A673 (cell line): ENCODE measurements at regions not wholly inside any gene's neighbourhood (a gene's known extent, or its start where the extent isn't known, plus 50 kb on each side); places are given as distances from the start of the nearest gene placed in this dataset.
"Not testable (repeated sequence)": the region's sequence is repeated elsewhere in the genome, so short reads cannot be mapped to it uniquely, and the experiment has no call there.

Experiments
- BruUV-seq: library from RNA; stranded (reverse); fragments of 400-500 nt; replicated peaks from 2 replicates; lab custom pipeline; 2021; lab: Mats Ljungman, UMichigan
- CTCF ChIA-PET: fragments of 300-600 bp; sonication (Branson Sonifier 250); formaldehyde crosslinking; loops from one replicate; lab custom pipeline; 2022; ENCODE audit warnings: antibody characterized with exemption; lab: Charles Lee
- POLR2A ChIA-PET: fragments of 300-600 bp; sonication (Branson Sonifier 250); formaldehyde crosslinking; loops from one replicate; lab custom pipeline; 2022; ENCODE audit warnings: antibody characterized with exemption; ENCODE audit not compliant: low non-redundant PET; lab: Charles Lee
- DNase-seq: peaks from one replicate; pipeline ENCODE4 v3.0.0-alpha.2; 2015; ENCODE audit warnings: low spot score
- H3K27ac ChIP-seq: fragments of 200-600 bp; sonication (generic); 2 replicates; pipeline ENCODE4 v1.5.1; 2016; ENCODE audit warnings: mixed run types, low read depth, mild to moderate bottlenecking, mixed read lengths, antibody characterized with exemption, low read length; ENCODE audit not compliant: poor library complexity, severe bottlenecking
- H3K27me3 ChIP-seq: fragments of 200-600 bp; sonication (generic); replicated peaks from 2 replicates; pipeline ENCODE4 v1.6.1; 2017; ENCODE audit warnings: mixed run types, low read depth, mild to moderate bottlenecking, mixed read lengths, antibody characterized with exemption, low read length; ENCODE audit not compliant: insufficient read depth, poor library complexity
- H3K36me3 ChIP-seq: fragments of 200-600 bp; sonication (generic); 2 replicates; pipeline ENCODE4 v1.6.1; 2016; ENCODE audit warnings: mixed run types, mild to moderate bottlenecking, mixed read lengths, antibody characterized with exemption, low read length; ENCODE audit not compliant: insufficient read depth, poor library complexity, severe bottlenecking
- H3K4me1 ChIP-seq: fragments of 200-600 bp; sonication (generic); 2 replicates; pipeline ENCODE4 v1.6.1; 2017; ENCODE audit warnings: mixed run types, mild to moderate bottlenecking, mixed read lengths, antibody characterized with exemption, low read length; ENCODE audit not compliant: insufficient read depth, poor library complexity, severe bottlenecking
- H3K4me3 ChIP-seq: fragments of 200-600 bp; sonication (generic); 2 replicates; pipeline ENCODE4 v1.5.1; 2016; ENCODE audit warnings: low read depth, mixed run types, mild to moderate bottlenecking, mixed read lengths, low read length; ENCODE audit not compliant: poor library complexity, severe bottlenecking
- H3K9me3 ChIP-seq: fragments of 200-600 bp; sonication (generic); 2 replicates; pipeline ENCODE4 v1.6.1; 2016; ENCODE audit warnings: mixed run types, low read depth, mild to moderate bottlenecking, mixed read lengths, antibody characterized with exemption, low read length; ENCODE audit not compliant: poor library complexity, severe bottlenecking
- EZH2 ChIP-seq: fragments of 200-600 bp; sonication (generic); IDR thresholded peaks from 2 replicates; pipeline ENCODE4 v1.6.1; 2017; ENCODE audit warnings: borderline replicate concordance, low read depth, mild to moderate bottlenecking, mixed read lengths, antibody characterized with exemption, low read length; ENCODE audit not compliant: poor library complexity, severe bottlenecking
- intact Hi-C: fragments of 100-400 bp; cut with micrococcal nuclease; formaldehyde crosslinking; loops from one replicate; pipeline ENCODE4 v1.10.0; 2022; ENCODE audit not compliant: unreplicated experiment
- TF ChIP-seq, protein P1 (sequence below): fragments of 300-800, 200-600 bp; sonication (generic); conservative IDR thresholded peaks from 2 replicates; pipeline ENCODE4 v1.5.1; 2017; ENCODE audit warnings: low read depth, mild to moderate bottlenecking, antibody characterized with exemption, low read length, moderate library complexity, mixed read lengths

DNA sequence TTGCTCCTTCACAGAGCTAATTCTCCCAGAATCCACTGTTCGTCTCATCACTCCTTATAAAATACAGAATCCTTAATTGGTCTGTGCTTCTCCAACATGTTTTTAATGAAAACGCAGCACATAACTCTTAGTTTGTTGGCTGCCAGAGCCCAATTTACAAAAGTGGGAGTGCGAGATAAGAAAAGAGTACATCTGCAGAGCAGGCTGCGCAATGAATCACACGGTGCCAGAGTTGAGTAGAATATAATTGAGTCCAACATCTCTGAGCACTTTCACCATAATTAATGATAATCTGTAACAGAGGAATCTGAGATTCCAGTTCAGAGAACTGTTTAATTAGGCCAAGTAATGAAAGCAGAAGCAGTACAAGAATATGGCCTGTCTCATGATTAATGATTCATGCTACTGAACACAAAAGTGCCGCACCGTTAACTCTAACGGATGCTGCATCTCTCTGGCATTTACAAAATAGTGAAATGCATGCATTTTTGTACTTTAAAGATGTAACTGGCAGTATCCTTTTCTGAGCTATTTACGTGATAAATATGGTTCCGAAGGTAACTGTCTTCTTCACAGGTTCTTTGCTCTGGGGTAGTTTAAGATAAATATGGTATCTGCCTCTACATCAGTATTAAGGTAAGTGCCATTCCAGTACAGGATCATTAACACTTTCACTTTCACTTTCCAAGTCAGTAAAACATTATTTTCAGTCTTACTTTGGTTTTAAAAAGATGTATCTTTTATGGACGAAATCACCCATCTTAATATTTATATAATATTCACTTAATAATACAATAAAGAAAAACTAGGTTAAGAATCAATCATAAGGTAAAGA, 785.6 kb downstream of the NR4A2 start:
- no peak for DNase-seq
- CTCF ChIA-PET: no interaction called here
- Histone ChIP-seq H3K27ac (no peak overlapping the region), H3K36me3 (no peaks in the 10 kb centered on the region), H3K9me3 (no peaks in the 10 kb centered on the region), H3K27me3 (no peaks in the 10 kb centered on the region), H3K4me3 (no peak overlapping the region), H3K4me1 (no peaks in the 10 kb centered on the region)
- POLR2A ChIA-PET: no interaction called here
- TF ChIP-seq, protein P1, sequence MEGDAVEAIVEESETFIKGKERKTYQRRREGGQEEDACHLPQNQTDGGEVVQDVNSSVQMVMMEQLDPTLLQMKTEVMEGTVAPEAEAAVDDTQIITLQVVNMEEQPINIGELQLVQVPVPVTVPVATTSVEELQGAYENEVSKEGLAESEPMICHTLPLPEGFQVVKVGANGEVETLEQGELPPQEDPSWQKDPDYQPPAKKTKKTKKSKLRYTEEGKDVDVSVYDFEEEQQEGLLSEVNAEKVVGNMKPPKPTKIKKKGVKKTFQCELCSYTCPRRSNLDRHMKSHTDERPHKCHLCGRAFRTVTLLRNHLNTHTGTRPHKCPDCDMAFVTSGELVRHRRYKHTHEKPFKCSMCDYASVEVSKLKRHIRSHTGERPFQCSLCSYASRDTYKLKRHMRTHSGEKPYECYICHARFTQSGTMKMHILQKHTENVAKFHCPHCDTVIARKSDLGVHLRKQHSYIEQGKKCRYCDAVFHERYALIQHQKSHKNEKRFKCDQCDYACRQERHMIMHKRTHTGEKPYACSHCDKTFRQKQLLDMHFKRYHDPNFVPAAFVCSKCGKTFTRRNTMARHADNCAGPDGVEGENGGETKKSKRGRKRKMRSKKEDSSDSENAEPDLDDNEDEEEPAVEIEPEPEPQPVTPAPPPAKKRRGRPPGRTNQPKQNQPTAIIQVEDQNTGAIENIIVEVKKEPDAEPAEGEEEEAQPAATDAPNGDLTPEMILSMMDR: no peak
- TF ChIP-seq EZH2: no peak
- no TSS peak for BruUV-seq
- intact Hi-C loops: no loop called here

DNA sequence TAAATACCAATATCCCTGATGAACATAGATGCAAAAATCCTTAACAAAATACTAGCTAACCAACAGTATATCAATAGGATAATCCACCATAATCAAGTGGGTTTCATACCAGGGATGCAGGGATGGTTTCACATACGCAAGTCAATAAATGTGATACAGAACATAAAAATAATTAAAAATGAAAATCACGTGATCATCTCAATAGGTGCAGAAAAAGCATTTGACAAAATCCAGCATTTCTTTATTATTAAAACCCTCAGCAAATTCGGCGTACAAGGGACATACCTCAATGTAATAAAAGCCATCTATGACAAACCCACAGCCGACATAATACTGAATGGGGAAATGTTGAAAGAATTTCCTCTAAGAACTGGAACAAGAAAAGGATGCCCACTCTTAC, 793.5 kb downstream of the NR4A2 start:
- not testable (repeated sequence) for DNase-seq

DNA sequence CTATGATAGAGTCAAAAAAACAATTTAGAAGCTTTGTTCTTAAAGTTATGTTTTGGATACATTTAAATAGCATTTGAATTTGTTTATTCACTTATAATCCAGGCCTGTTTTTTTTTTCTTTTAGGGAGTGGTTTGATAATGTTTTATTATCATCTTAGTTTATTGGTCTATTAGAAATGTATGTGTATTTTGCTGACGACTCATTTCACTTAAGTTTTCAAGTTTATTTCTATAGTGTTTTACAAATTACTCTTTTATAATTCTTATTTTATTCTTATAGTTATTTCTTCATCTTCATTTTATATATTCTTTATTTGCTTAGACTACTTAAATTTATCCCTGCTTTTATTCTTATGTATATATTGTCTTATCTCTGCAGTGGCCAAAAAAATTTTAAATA, 804.5 kb downstream of the NR4A2 start:
- DNase-seq: no peak
- no peaks in the 10 kb centered on the region for H3K36me3 ChIP-seq
- POLR2A ChIA-PET: no interaction called here
- no peaks in the 10 kb centered on the region for H3K4me1 ChIP-seq
- BruUV-seq: no TSS peak
- no peaks in the 10 kb centered on the region for H3K27me3 ChIP-seq
- CTCF ChIA-PET: no interaction called here
- H3K9me3 ChIP-seq: no peaks in the 10 kb centered on the region
- no peak overlapping the region for H3K4me3 ChIP-seq
- no peak overlapping the region for H3K27ac ChIP-seq
- intact Hi-C loops: no loop called here
- TF ChIP-seq EZH2: no peak
- TF ChIP-seq, protein P1: no peak

More for the DNA sequence above, 793.5 kb downstream of the NR4A2 start:
- BruUV-seq, CTCF ChIA-PET, intact Hi-C loops, POLR2A ChIA-PET, H3K27ac ChIP-seq, H3K36me3 ChIP-seq, H3K4me3 ChIP-seq, H3K9me3 ChIP-seq, H3K27me3 ChIP-seq, H3K4me1 ChIP-seq: not testable (repeated sequence)

DNA sequence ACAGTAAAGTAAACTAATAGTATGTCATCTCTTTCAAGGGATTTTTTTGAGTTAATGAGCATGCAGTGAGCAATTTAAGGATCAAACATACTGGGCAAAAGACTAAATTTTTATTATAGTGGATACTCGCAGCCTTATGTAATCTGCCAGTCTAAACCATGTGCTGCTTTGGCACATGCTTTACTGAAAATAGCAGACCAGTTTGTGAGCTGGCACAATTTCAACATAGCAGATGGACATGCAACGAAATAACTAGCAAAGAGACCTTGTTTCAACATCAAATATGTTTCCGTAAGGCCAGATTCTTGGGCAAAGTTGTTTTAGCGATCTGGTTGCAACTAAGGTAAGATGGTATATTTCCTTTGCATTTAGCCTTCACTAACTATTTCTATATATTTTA, 807.3 kb downstream of the NR4A2 start:
- Histone ChIP-seq H3K4me1 (no peaks in the 10 kb centered on the region), H3K27ac (no peak overlapping the region), H3K4me3 (no peak overlapping the region), H3K9me3 (no peaks in the 10 kb centered on the region), H3K36me3 (no peaks in the 10 kb centered on the region), H3K27me3 (peaks cover 4% of the 10 kb centered on the region)
- TF ChIP-seq, protein P1: no peak
- no peak for TF ChIP-seq EZH2
- no peak for DNase-seq
- intact Hi-C loops: no loop called here
- CTCF ChIA-PET: no interaction called here
- POLR2A ChIA-PET: no interaction called here
- no TSS peak for BruUV-seq
